ENCODE measurements at regions not wholly inside any gene's neighbourhood (a gene's known extent, or its start where the extent isn't known, plus 50 kb on each side); places are given as distances from the start of the nearest gene placed in this dataset.
"Not testable (repeated sequence)": the region's sequence is repeated elsewhere in the genome, so short reads cannot be mapped to it uniquely, and the experiment has no call there.

- peaks cover 57% of the 10 kb centered on the region for H3K9me3 ChIP-seq
- TF ChIP-seq CTCF (IDR thresholded peaks at IDR 0.05): no peak
- H3K36me3 ChIP-seq (ENCODE audit: low read depth): no peaks in the 10 kb centered on the region
- DNase-seq (peak in 1 of 3 donors; percentile 35), ATAC-seq (no peak)
- H3K4me3 ChIP-seq: no peak overlapping the region
- no peaks in the 10 kb centered on the region for H3K4me1 ChIP-seq (ENCODE audit: low read depth)
- intact Hi-C loops (cut with DNase I, micrococcal nuclease): no loop called here
Observed at GRCh38 chr17:26773189-26774188, 520.4 kb upstream of the WSB1 start.

- DNase-seq (peak in 1 of 3 donors; percentile 37), ATAC-seq (no peak)
- TF ChIP-seq CTCF (IDR thresholded peaks at IDR 0.05): no peak
Observed at GRCh38 chr17:26774291-26775218, 519.4 kb upstream of the WSB1 start.

GRCh38 chr17:26775219-26775822 is 518.6 kb upstream of the WSB1 start:
- TF ChIP-seq CTCF (IDR thresholded peaks at IDR 0.05): no peak
- no peak for ATAC-seq

More at GRCh38 chr17:26774291-26775218, 519.4 kb upstream of the WSB1 start:
- no peaks in the 10 kb centered on the region for H3K4me1 ChIP-seq (ENCODE audit: low read depth)
- intact Hi-C loops (cut with DNase I, micrococcal nuclease): no loop called here
- peaks cover 50% of the 10 kb centered on the region for H3K9me3 ChIP-seq
- H3K4me3 ChIP-seq: no peak overlapping the region
- no peaks in the 10 kb centered on the region for H3K36me3 ChIP-seq (ENCODE audit: low read depth)

GRCh38 chr17:26780187-26780814 is 513.6 kb upstream of the WSB1 start:
- H3K36me3 ChIP-seq (ENCODE audit: low read depth); H3K4me1 ChIP-seq (ENCODE audit: low read depth); ATAC-seq; intact Hi-C loops (cut with DNase I, micrococcal nuclease); H3K4me3 ChIP-seq: not testable (repeated sequence)
- DNase-seq: peak in 1 of 3 donors; percentile 15
- peaks cover 72% of the 10 kb centered on the region for H3K9me3 ChIP-seq

More at GRCh38 chr17:26775219-26775822, 518.6 kb upstream of the WSB1 start:
- H3K4me1 ChIP-seq (ENCODE audit: low read depth): no peaks in the 10 kb centered on the region
- DNase-seq: peak in 1 of 3 donors; percentile 44
- peaks cover 57% of the 10 kb centered on the region for H3K9me3 ChIP-seq
- intact Hi-C loops (cut with DNase I, micrococcal nuclease): no loop called here
- no peaks in the 10 kb centered on the region for H3K36me3 ChIP-seq (ENCODE audit: low read depth)
- H3K4me3 ChIP-seq: no peak overlapping the region

- intact Hi-C loops (cut with DNase I, micrococcal nuclease): no loop called here
- peak in 1 of 3 donors; percentile 22 for DNase-seq
Observed at GRCh38 chr17:26782153-26782552, 511.8 kb upstream of the WSB1 start.

More at GRCh38 chr17:26782153-26782552, 511.8 kb upstream of the WSB1 start:
- Histone ChIP-seq H3K4me1 (ENCODE audit: low read depth) (no peaks in the 10 kb centered on the region), H3K4me3 (no peak overlapping the region), H3K36me3 (ENCODE audit: low read depth) (no peaks in the 10 kb centered on the region), H3K9me3 (peaks cover 79% of the 10 kb centered on the region)
- TF ChIP-seq CTCF (IDR thresholded peaks at IDR 0.05): no peak
- no peak for ATAC-seq

Data from mucosa of descending colon (tissue), 3 donors.